Thyroid gland (tissue), 4 donors: ENCODE measurements at regions not wholly inside any gene's neighbourhood (a gene's known extent, or its start where the extent isn't known, plus 50 kb on each side); places are given as distances from the start of the nearest gene placed in this dataset.

Source experiments
- CTCF ChIP-seq, 6 experiments: fragments of 200-600 bp in 3 of 6; fragments of 450-650 bp in 3 of 6; sonication (generic) in 3 of 6; IDR thresholded peaks; one replicate each; pipeline ENCODE4 v1.5.1; 2016 to 2019; ENCODE audit warnings: antibody characterized with exemption in 6 of 6, mild to moderate bottlenecking in 2 of 6, inconsistent platforms in 1 of 6, moderate library complexity in 1 of 6
- POLR2A ChIP-seq, 2 donors: fragments of 450-650 bp; IDR thresholded peaks; one replicate each; pipeline ENCODE4 v1.6.1; 2017; ENCODE audit warnings: antibody characterized with exemption in 2 of 2, mild to moderate bottlenecking in 2 of 2, moderate library complexity in 1 of 2

DNA sequence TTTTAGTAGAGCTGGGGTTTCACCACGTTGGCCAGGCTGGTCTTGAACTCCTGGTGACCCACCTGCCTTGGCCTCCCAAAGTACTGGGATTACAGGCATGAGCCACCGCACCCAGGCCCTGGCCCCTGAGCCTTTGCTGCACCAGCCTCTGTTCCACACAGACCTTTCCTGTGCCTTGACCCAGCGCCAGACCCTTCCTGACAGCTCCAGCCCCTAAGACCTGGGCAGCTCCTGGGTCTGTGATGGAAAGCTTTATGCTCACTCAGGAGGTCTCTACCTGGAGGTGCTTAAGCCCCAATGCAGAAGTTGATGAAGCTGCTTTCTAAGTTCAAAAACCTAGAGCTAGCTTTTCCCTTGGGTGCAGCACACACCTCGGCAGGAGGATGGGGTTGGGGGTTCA, 58.8 kb upstream of the NEK6 start:
- TF ChIP-seq CTCF (IDR thresholded peaks at IDR 0.05) (no peak), POLR2A (IDR thresholded peaks at IDR 0.05) (no peak)
